ENCODE measurements at regions not wholly inside any gene's neighbourhood (a gene's known extent, or its start where the extent isn't known, plus 50 kb on each side); places are given as distances from the start of the nearest gene placed in this dataset.

GRCh38 chr7:30212701-30213111, 71.7 kb upstream of the ZNRF2 start:
- Histone ChIP-seq H3K27ac (no peak overlapping the region), H3K27me3 (no peaks in the 10 kb centered on the region), H3K4me1 (no peaks in the 10 kb centered on the region), H3K9me3 (no peaks in the 10 kb centered on the region), H3K36me3 (no peaks in the 10 kb centered on the region), H3K4me3 (no peak overlapping the region)
- intact Hi-C loops (cut with DNase I; ENCODE audit: low total_unique reads): no loop called here
- peak in 1 of 2 donors; percentile 56 for DNase-seq (ENCODE audit: low spot score in 2 of 2)
- TF ChIP-seq POLR2A (IDR thresholded peaks at IDR 0.05): no peak
- TF ChIP-seq POLR2AphosphoS5 (IDR thresholded peaks at IDR 0.05): no peak
- TF ChIP-seq CTCF (IDR thresholded peaks at IDR 0.05): no peak

GRCh38 chr7:30213637-30214036, 70.8 kb upstream of the ZNRF2 start:
- intact Hi-C loops (cut with DNase I; ENCODE audit: low total_unique reads): no loop called here
- TF ChIP-seq CTCF (IDR thresholded peaks at IDR 0.05): no peak
- Histone ChIP-seq H3K27me3 (no peaks in the 10 kb centered on the region), H3K4me3 (no peak overlapping the region), H3K9me3 (no peaks in the 10 kb centered on the region), H3K36me3 (no peaks in the 10 kb centered on the region), H3K4me1 (no peaks in the 10 kb centered on the region), H3K27ac (no peak overlapping the region)
- DNase-seq (ENCODE audit: low spot score in 2 of 2): no peak

DNA sequence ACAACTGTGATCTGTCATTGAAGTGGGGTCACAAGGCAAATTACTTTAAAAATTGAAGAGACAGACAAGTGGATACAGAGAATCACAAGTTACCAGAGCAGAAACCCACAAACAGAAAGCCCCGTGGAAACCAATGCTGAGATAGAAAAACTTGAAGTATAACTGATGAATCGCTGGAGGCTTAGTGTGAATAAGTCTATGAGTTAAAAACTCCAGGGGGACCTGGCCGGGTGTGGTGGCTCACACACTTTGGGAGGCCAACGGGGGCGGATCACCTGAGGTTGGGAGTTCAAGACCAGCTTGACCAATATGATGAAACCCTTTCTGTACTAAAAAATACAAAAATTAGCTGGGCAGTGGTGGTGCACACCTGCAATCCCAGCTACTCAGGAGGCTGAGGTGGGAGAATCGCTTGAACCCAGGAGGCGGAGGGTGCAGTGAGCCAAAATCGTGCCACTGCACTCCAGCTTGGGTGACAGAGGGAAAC, 69.7 kb upstream of the ZNRF2 start:
- TF ChIP-seq POLR2A (IDR thresholded peaks at IDR 0.05) (no peak), CTCF (IDR thresholded peaks at IDR 0.05) (no peak), POLR2AphosphoS5 (IDR thresholded peaks at IDR 0.05) (no peak)
- Histone ChIP-seq H3K4me3 (no peak overlapping the region), H3K27me3 (no peaks in the 10 kb centered on the region), H3K9me3 (no peaks in the 10 kb centered on the region), H3K27ac (no peak overlapping the region), H3K36me3 (no peaks in the 10 kb centered on the region), H3K4me1 (no peaks in the 10 kb centered on the region)
- DNase-seq (ENCODE audit: low spot score in 2 of 2): no peak
- intact Hi-C loops (cut with DNase I; ENCODE audit: low total_unique reads): no loop called here

DNA sequence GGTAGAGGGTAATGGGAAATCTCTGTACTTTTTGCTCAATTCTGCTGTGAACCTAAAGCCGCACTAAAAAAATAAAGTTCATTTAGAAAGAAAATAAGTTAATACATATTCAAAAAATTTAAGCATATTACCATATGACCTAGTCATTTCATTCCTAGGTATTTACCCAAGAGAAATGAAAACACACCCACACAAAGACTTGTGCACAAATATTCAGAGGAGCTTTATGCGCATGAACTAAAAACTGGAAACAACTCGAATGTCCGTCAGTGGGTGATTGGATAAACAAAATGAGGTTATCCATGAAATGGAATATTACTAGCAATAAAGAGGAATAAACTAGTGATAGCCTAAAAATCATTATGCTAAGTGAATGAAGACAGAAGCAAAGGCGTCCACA, 62.6 kb upstream of the ZNRF2 start:
- no peak overlapping the region for H3K4me3 ChIP-seq
- H3K27ac ChIP-seq: no peak overlapping the region
- intact Hi-C loops (cut with DNase I; ENCODE audit: low total_unique reads): no loop called here
- H3K9me3 ChIP-seq: no peaks in the 10 kb centered on the region
- DNase-seq (ENCODE audit: low spot score in 2 of 2): no peak
- H3K4me1 ChIP-seq: peaks cover 0 to 14% of the 10 kb centered on the region in 2 donors
- no peaks in the 10 kb centered on the region for H3K36me3 ChIP-seq
- no peaks in the 10 kb centered on the region for H3K27me3 ChIP-seq
- TF ChIP-seq POLR2A (IDR thresholded peaks at IDR 0.05) (no peak), CTCF (IDR thresholded peaks at IDR 0.05) (no peak), POLR2AphosphoS5 (IDR thresholded peaks at IDR 0.05) (no peak)

GRCh38 chr7:30222515-30223215, 61.7 kb upstream of the ZNRF2 start:
- no peak overlapping the region for H3K27ac ChIP-seq
- H3K36me3 ChIP-seq: no peaks in the 10 kb centered on the region
- intact Hi-C loops (cut with DNase I; ENCODE audit: low total_unique reads): no loop called here
- no peaks in the 10 kb centered on the region for H3K9me3 ChIP-seq
- peaks cover 0 to 16% of the 10 kb centered on the region in 2 donors for H3K4me1 ChIP-seq
- TF ChIP-seq CTCF (IDR thresholded peaks at IDR 0.05): no peak
- H3K27me3 ChIP-seq: no peaks in the 10 kb centered on the region
- DNase-seq (ENCODE audit: low spot score in 2 of 2): no peak
- H3K4me3 ChIP-seq: no peak overlapping the region

All from breast epithelium (tissue), 4 donors.